ENCODE measurements at regions not wholly inside any gene's neighbourhood (a gene's known extent, or its start where the extent isn't known, plus 50 kb on each side); places are given as distances from the start of the nearest gene placed in this dataset.
"Not testable (repeated sequence)": the region's sequence is repeated elsewhere in the genome, so short reads cannot be mapped to it uniquely, and the experiment has no call there.

DNA sequence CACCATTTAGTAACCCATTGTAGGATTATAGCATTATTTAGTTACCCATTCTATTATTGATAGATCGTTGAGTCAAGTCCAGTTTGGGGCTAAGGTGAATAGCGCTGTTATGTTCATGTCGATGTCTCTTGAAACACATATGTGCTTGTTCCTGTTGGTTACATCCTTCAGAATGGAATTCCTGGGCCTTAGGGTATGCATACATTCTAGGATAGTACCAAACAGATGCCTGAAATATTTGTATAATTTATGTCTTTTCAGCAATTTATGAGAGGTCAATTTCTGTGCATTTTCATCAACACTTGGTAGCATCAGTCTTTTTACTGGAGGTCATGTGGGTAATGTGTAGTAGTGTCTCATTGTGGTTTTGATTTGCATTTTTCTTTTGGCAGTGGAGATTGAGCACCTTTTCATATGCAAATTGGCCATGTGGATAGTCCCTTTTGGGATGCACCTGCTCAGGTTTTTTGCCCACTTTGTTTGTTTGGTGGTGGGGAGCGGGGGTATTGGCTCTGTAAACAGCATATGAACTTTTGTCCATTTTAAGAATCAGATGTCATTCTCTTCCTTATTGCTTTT is 104.2 kb downstream of the CDRT15L2 start:
- not testable (repeated sequence) for FAIRE-seq

DNA sequence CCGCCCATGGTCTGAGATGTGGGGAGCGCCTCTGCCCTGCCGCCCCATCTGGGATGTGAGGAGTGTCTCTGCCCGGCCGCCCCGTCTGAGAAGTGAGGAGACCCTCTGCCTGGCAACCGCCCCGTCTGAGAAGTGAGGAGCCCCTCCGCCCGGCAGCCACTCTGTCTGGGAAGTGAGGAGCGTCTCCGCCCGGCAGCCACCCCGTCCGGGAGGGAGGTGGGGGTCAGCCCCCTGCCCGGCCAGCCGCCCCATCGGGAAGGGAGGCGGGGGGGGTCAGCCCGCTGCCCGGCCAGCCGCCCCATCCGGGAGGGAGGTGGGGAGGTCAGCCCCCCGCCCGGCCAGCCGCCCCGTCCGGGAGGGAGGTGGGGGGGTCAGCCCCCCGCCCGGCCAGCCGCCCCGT is 105.5 kb downstream of the CDRT15L2 start:
- not testable (repeated sequence) for FAIRE-seq

DNA sequence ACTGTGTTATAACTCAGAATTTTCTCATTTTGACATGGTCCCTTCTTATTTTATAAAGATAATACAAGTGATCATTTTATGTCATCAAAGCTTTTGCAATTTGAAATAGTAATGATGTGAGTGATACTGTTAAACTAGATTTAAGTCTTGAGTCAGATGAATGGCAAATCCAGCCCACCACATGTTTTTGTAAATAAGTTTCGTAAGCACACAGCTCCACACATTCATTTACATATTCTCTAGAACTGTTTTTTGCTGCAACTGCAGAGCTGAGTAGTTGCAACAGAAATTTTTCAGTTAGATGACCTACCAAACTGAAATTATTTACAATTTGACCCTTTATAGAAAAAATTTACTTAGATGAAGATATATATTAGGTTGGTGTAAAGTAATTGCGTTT is 108.1 kb downstream of the CDRT15L2 start:
- not testable (repeated sequence) for FAIRE-seq

DNA sequence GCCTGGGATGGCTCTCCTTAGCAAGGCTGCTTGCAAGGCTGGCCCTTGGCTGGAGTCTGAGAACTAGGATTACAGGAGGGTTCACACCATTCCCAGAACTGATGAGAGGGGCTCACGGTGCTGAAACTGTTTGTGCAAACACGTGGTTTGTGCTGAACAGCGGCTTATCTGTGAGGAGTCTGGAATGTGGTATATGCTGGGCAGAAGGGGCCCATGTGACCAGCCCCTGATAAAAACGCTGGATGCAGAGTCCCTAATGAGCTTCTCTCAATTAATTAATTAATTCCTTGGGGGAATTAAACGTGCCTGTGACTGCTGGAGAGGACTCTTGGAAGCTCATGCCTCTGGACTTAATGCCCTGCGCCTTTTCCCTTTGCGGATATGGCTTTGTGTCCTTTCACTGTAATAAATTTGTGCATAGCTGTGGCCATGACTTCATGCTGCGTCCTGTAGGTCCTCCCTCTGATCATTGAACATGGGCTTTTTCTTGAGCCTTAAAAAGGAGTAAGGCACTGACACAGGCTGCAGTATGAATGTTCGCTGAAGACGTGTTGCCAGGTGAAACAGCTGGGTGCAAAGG is 109.7 kb downstream of the CDRT15L2 start:
- not testable (repeated sequence) for FAIRE-seq

DNA sequence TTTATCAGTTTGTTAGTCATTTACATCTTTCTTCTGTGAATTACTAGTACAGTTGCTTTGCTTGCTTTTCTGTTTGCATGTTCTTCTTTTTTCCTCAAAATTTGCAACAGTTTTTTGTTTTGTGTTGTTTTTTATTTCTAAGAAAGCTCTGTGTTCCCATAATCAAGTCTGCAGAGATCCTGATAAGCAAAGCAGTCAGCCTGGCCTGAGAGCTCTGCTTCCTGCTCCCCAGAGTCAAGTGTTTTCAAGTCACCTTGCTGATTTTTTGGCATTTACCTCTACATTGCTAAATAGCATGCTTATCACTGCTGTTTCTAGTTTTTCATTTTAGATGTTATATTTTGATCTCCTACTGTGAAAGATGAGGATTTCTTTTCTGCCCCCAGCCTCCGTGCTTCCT is 113.2 kb downstream of the CDRT15L2 start:
- FAIRE-seq: not testable (repeated sequence)

DNA sequence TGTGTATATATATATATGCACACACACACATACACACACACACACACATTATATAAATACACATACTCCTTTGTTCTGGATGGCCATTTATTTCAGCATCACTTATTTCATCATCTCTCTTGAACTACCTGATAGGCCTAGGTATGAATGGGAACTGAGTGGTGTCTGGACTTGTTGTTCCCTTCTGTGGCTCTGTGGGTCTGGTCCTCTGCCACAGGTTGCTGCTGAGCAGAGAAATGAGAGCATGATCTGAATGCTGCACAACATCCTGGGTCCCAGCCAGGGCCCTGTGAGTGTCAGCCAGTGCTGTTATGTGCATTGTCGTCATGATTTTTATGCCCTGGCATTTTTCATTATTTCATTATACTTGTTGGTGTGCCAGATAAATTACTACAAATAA is 116.3 kb downstream of the CDRT15L2 start:
- not testable (repeated sequence) for FAIRE-seq

DNA sequence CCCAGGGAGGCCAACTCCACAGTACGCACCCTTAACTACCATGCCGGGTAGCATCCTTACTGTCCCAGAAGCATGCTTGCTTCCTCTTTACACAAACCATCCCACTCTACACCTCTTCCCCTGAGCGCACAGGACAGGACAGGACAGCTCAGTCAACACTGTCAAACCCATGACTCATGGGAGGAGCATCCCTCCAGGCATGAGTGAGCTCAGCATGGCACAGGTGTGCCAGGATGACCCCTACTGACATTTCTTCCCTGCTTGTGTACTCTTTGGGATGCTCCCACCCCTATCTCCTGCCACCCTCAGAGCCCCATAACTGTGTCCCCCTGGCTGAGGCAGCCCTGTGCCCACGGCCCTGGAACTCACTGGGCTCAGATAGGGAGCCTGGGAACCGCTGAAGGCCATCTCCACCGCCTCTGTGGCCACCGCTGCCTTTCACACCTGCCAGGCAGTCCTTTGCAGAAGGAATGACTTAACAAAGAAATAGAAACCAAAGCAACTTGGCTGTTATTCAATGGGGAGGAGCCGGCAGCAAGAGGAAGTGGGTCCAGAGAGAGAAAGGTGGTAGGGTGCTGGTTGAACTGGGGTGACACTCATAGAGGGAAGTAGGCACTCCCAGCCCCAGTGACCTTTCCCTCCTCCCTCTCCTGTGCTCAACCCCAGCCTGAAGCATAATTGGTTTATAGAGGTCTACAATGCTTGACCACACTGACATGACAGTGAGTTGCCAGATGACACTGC is 119.1 kb downstream of the CDRT15L2 start:
- FAIRE-seq: not testable (repeated sequence)

DNA sequence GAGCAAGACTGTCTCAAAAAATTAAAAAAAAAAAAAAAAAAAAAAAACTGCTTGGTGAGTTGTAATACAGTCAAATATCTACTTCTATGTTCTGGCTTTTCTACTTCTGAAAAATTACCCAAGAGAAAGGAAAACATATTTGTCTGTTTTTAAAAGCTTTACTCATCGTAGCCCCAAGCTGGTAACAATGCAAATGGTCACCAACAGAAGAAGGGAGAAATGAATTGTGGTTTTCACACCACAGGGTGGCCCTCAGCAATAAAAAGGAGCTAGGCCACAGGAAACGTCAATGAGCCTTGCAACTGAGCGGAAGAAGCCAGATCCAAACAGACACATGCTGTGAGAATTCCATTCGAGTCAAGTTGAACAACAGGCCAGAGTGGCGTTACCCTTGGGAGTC is 121.0 kb downstream of the CDRT15L2 start:
- not testable (repeated sequence) for FAIRE-seq

DNA sequence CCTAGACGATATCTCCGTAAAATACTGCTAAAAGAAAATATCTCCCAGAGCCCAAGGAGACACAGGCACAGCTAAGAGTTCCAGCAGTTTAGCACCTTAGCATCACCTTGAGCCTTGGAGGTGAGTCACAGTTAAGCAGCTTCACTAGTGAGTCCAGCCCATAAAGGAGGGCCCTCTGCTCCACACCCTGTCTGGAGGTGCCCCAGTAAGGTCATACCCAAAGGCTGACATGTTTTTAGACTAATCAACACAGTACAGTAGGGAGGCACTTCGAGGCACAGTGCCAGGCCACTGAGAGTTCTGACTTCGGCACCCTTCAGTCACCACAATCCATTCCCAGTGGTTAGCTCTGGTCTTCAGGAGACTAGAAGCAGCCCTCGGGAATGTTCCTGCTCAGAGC is 121.8 kb downstream of the CDRT15L2 start:
- FAIRE-seq: not testable (repeated sequence)

DNA sequence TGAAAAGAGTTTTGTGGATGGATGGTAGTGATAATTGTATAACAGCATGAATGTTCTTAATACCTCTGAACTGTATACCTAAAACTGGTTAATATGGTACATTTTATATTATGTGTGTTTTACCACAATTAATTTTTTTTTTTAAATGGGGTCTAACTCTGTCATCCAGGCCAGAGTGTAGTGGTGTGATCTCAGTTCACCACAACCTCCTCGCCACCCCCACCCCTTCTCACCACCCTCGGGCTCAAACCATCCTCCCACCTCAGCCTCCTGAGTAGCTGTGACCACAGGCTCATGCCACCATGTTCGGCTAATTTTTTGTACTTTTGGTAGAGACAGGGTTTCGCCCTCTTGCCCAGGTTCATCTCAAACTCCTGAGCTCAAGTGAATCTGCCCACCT is 123.2 kb downstream of the CDRT15L2 start:
- FAIRE-seq: no peak

DNA sequence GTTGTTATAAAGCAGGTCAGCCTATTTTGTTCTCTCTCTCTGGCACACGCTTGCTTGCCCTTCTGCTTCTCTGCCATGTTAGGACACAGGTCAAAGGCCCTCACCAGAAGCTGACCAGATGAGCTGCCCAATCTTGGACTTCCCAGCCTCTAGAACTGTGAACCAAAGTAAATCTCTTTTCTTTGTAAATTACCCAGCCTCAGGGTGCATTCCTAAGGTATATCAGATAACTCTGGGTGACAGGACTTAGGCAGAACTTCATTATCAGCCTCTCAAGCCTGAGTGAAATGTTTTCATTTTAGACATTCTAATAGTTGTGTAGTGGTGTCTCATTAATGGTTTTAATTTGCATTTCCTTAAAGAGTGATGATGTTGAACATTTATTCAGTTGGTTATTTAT is 124.3 kb downstream of the CDRT15L2 start:
- no peak for FAIRE-seq

DNA sequence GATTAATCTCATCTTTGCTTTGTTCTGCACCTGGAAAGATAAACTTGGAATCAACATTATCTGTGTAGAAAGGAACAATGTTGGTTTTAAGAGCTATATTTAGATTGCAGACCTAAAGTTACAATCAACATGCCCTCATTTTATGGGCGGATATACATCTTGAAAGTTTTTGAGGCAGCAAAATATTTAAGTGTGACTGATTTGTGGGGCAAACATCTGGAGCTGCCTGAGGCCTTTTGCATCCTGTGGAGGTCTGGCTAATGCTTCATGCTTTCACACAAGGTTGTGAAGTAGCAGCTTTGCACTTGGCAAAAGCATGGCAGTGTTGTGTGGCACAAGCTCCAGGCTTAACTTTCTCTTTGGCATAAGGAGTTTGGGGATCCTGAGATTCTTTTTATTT is 125.7 kb downstream of the CDRT15L2 start:
- not testable (repeated sequence) for FAIRE-seq

DNA sequence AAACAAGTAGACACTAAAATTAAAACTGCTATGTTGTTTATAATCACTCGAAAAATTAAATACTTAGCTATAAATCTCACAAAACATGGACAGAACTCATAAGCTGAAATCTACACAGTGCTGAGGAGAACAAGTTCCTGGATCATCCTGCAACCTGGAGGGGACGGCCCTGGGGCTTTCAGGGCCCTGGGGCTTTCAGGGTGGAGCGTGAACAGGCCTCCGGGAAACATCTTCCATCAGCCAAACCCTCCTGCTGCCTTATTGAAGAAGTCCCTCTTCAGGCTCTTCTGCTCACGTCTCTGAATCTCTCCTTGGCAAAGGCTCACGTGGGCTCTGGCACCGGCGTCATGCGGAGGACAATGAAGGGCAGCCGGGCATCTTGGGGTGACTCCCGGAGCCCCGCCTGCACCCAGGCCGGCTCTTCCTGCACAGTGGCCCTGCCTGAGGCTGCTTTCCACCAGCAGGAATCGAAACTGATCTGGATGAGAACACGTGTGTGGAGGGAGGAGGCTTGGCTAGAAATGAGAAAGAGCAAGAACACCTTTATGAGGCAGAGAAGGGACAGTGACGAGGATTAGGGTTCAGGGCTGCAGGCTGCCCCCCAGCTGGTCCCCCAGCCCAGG is 127.3 kb downstream of the CDRT15L2 start:
- no peak for FAIRE-seq

DNA sequence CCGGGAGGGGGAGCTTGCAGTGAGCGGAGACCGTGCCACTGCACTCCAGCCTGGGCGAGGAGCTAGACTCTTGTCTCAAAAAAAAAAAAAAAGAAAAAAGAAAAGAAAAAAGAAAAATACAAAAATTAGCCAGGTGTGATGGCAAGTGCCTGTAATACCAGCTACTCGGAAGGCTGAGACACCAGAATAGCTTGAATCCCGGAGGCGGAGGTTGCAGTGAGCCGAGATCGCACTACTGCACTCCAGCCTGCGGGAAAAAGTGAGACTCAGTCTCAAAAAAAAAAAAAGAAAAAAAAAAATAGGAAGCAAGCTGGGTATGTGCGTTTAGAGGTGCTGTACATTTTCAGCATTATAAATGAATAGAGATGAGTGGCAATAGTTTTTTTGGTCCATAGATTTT is 129.3 kb downstream of the CDRT15L2 start:
- not testable (repeated sequence) for FAIRE-seq

DNA sequence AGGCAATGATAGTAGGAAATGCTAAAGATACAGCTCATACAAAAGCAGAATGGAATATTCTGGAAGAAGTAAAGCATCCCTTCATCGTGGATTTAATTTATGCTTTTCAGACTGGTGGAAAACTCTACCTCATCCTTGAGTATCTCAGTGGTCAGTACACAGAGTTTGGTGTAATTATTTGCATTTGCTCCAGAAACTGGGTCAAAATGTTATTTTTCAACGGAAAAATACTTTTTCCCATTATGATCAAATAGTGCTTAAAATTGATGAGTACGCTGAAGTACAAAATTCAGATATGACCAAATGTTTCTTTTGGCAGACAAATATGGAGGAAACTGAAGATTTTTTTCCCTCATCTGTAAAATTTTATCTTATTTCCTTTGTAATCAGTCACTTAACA is 137.0 kb downstream of the CDRT15L2 start:
- not testable (repeated sequence) for FAIRE-seq

DNA sequence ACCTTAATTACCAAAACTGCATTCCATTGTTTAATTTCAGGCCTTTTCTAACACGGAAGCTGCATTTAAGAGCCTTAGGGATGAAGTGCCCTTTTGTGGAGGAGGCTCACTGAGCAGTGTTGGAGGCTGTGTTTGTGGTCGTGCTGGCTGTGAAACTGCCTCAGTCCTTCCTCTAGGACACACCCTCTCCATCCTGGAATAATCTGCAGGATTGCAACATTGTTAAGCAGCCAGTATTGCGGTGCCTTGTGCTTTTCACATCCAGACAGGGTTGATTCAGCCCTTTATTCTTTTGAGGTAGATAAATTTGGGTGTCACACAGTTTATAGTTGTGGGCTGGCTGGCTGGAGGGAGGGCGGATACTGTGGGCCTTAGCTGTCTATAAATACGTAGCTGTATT is 141.6 kb downstream of the CDRT15L2 start:
- no peak for FAIRE-seq

DNA sequence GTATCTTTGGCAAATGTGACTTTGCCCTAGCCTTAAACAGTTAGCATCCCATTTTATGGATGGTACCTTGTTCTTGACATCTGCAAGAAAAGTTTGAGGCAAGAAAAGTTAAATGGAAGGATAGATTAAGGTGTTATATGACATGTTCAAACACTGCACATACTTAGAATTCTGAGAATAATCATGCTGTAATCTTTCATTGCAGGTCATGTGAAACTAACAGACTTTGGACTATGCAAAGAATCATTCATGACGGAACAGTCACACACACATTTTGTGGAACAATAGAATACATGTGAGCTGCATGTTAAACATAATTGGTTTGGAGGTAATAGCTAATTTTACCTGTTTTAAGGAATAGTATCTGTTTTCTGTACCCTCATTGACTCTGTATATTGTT is 144.9 kb downstream of the CDRT15L2 start:
- FAIRE-seq: not testable (repeated sequence)

DNA sequence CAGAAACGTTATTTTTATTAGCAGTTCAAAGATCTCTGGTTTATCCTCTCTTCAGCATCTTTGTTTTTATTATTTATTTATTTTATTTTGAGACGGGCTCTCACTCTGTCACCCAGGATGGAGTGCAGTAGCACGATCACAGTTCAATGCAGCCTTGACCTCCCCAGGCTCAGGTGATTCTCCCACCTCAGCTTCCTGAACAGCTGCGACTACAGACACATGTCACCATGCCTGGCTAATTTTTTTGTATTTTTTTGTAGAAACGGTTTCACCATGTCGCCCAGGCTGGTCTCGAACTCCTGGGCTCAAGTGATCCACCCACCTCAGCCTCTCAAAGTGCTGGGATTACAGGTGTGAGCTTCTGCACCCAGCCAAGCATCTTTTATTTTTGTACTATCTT is 147.7 kb downstream of the CDRT15L2 start:
- not testable (repeated sequence) for FAIRE-seq

DNA sequence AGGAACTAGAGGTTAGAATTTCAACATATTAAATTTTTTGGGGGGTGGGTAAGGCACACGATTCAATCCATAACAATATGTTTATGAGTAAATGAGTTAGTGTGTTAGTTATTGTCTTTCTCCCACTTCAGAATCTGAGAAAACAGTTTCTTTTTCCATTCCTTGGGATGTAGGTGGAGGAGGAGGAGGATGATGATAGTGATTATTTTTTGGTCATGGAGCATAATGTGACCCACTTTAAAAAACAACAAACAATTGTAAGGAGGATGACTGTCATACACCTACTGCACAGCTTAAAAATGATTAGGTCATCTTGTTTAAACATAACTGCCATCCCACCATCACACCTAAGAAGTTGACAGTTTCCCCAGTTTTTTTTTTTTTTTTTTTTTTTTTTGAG is 148.7 kb downstream of the CDRT15L2 start:
- no peak for FAIRE-seq

DNA sequence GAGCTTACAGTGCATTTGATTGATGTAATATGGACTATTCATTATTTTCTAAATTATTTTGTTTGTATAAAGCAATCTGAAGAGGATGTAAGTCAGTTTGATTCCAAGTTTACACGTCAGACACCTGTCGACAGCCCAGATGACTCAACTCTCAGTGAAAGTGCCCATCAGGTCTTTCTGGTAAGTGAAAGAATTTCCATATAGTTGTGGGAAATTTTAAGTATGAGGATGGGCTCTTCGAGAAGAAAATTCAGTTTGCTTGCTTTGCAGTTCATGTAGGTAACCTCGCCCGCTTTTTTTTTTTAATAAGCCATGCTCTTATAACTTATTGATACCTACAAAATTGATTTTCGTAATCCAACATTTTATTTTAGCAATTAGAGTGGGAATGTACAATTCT is 151.6 kb downstream of the CDRT15L2 start:
- not testable (repeated sequence) for FAIRE-seq

DNA sequence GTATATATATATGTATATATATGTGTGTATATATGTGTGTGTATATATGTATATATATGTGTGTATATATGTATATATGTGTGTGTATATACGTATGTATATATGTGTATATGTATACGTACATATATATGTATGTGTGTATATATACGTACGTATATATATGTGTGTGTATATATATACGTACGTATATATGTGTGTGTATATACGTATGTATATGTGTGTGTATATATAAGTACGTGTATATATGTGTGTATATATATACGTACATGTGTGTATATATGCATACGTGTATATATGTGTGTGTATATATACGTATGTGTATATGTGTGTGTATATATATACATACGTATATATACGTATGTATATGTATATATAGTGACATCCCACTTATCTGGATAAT is 154.4 kb downstream of the CDRT15L2 start:
- FAIRE-seq: no peak

DNA sequence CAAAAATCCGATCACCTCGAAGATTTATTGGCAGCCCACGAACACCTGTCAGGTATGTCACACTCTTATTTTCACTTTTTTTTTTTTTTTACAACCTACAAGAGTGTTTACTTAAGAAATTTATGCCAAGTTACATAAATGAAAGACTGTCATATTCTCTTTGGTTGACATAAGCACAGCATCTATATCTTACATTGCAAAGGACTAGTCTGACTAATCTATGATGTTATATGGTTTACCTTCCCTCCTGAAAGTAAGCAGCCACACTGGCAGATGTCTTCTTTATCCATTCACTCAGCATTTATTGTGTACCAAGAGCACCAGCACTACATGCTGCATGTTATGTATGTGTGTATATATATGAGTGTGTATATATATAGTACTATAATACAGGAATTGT is 156.3 kb downstream of the CDRT15L2 start:
- FAIRE-seq: no peak

DNA sequence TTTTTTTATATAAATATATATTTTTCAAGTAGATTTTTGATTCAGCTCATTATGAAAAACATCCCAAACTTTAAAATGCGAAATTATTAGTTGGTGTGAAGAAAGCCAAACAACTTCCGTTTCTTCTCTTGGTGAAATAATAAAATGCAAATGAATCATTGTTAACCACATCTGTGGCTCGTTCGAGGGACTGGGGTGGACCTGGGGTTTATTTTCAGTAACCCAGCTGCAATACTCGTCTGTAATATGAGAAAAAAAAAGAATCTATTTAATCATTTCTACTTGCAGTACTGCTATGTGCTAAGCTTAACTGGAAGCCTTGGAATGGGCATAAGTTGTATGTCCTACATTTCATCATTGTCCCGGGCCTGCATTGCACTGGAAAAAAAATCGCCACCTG is 158.1 kb downstream of the CDRT15L2 start:
- FAIRE-seq: not testable (repeated sequence)

DNA sequence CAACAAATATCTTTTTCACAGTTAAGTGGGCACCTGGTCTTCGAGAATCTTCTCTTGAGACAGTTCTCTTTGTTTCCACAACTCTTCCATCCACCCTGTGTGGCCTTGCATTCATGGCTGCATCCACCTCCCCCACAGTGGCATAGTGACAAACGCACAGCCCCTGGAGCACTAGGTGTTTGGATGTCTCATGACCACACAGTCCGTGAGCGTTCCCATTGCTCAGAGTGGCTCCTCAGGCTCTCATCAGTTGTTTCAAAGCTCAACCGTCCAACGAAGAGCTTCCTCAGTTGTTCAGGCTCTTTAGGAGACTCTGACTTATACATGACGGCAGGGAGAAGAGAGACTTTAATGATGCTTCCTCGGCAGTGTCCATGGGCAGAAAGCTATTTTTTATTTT is 191.6 kb downstream of the CDRT15L2 start:
- no peak for FAIRE-seq

Data from TTC549 (cell line).